IMR-90 (cell line): ENCODE measurements at regions not wholly inside any gene's neighbourhood (a gene's known extent, or its start where the extent isn't known, plus 50 kb on each side); places are given as distances from the start of the nearest gene placed in this dataset.

Source experiments
- ATAC-seq: fragments of 200-7000 bp; cut with Tn5 transposase; 2 replicates; pipeline ENCODE4 v1.9.1; 2020; ENCODE audit warnings: low read depth, mild to moderate bottlenecking, moderate library complexity
- BruUV-seq: library from RNA; stranded (reverse); fragments of 400-500 nt; replicated peaks from 2 replicates; lab custom pipeline; 2021; lab: Mats Ljungman, UMichigan
- CTCF ChIA-PET: fragments of 300-600 bp; formaldehyde crosslinking; extraction: SDS; loops from one replicate; lab custom pipeline; 2021; ENCODE audit warnings: antibody characterized with exemption; lab: Yijun Ruan, JAX
- POLR2A ChIA-PET: fragments of 300-600 bp; sonication (Branson Sonifier 250); formaldehyde crosslinking; loops from one replicate; lab custom pipeline; 2022; ENCODE audit warnings: antibody characterized with exemption; ENCODE audit not compliant: unreplicated experiment; lab: Charles Lee
- DNase-seq: peaks from one replicate; pipeline ENCODE4 v3.0.0; 2013
- H2AFZ ChIP-seq: replicated peaks from 2 replicates; pipeline ENCODE3; 2013; ENCODE audit warnings: low read length, mild to moderate bottlenecking; ENCODE audit not compliant: poor library complexity
- H2AK5ac ChIP-seq: 2 replicates; pipeline ENCODE4 v1.6.1; 2013; ENCODE audit warnings: low read depth, low read length, inconsistent platforms
- H2AK9ac ChIP-seq: replicated peaks from 2 replicates; pipeline ENCODE3; 2013; ENCODE audit warnings: mild to moderate bottlenecking, low read depth, low read length, moderate library complexity; ENCODE audit not compliant: poor library complexity
- H2BK120ac ChIP-seq: 2 replicates; pipeline ENCODE4 v1.6.1; 2013; ENCODE audit warnings: low read depth, low read length, inconsistent platforms
- H2BK15ac ChIP-seq: 3 replicates; pipeline ENCODE4 v1.6.1; 2013; ENCODE audit warnings: low read depth, low read length, inconsistent platforms
- H2BK20ac ChIP-seq: 2 replicates; pipeline ENCODE4 v1.6.1; 2013; ENCODE audit warnings: low read depth, mild to moderate bottlenecking, inconsistent platforms, low read length, moderate library complexity
- H2BK5ac ChIP-seq: 2 replicates; pipeline ENCODE4 v1.6.1; 2013; ENCODE audit warnings: mild to moderate bottlenecking, low read depth, low read length, inconsistent platforms; ENCODE audit not compliant: poor library complexity, severe bottlenecking
- H3K14ac ChIP-seq: replicated peaks from 2 replicates; pipeline ENCODE4 v1.6.1; 2013; ENCODE audit warnings: low read depth, low read length, inconsistent platforms
- H3K18ac ChIP-seq: 2 replicates; pipeline ENCODE4 v1.6.1; 2013; ENCODE audit warnings: low read depth, low read length, control low read depth
- H3K23ac ChIP-seq: 2 replicates; pipeline ENCODE4 v1.6.1; 2013; ENCODE audit warnings: low read depth, low read length, inconsistent platforms
- H3K27ac ChIP-seq: 2 replicates; pipeline ENCODE4 v1.5.1; 2013; ENCODE audit warnings: mild to moderate bottlenecking, control low read depth, low read length; ENCODE audit not compliant: insufficient read depth
- H3K27me3 ChIP-seq: 2 replicates; pipeline ENCODE4 v1.6.1; 2013; ENCODE audit warnings: low read length; ENCODE audit not compliant: control insufficient read depth, insufficient read depth
- H3K36me3 ChIP-seq: 2 replicates; pipeline ENCODE4 v1.6.1; 2013; ENCODE audit warnings: low read length, mixed read lengths; ENCODE audit not compliant: control insufficient read depth, insufficient read depth
- H3K4ac ChIP-seq: 2 replicates; pipeline ENCODE4 v1.6.1; 2013; ENCODE audit warnings: low read depth, low read length, inconsistent platforms
- H3K4me1 ChIP-seq: 2 replicates; pipeline ENCODE4 v1.6.1; 2013; ENCODE audit warnings: low read length, mixed read lengths; ENCODE audit not compliant: control insufficient read depth, insufficient read depth
- H3K4me2 ChIP-seq: 2 replicates; pipeline ENCODE4 v1.6.1; 2013; ENCODE audit warnings: low read depth, mild to moderate bottlenecking, control low read depth, low read length, moderate library complexity
- H3K4me3 ChIP-seq: 2 replicates; pipeline ENCODE4 v1.5.1; 2013; ENCODE audit warnings: low read depth, mild to moderate bottlenecking, control low read depth, low read length, moderate library complexity; ENCODE audit not compliant: insufficient read depth
- H3K56ac ChIP-seq: 2 replicates; pipeline ENCODE4 v1.6.1; 2013; ENCODE audit warnings: low read length, inconsistent platforms; ENCODE audit not compliant: insufficient read depth; ENCODE audit errors: extremely low read depth
- H3K79me1 ChIP-seq, 2 experiments: 2 replicates each; pipeline ENCODE4 v1.6.1; 2013; ENCODE audit warnings: low read length in 2 of 2, inconsistent platforms in 1 of 2, low read depth in 1 of 2
- H3K9ac ChIP-seq: 2 replicates; pipeline ENCODE4 v1.6.1; 2013; ENCODE audit warnings: low read depth, low read length, control low read depth
- H3K9me1 ChIP-seq: 2 replicates; pipeline ENCODE4 v1.6.1; 2013; ENCODE audit warnings: low read length, inconsistent platforms; ENCODE audit not compliant: insufficient read depth
- H3K9me3 ChIP-seq: 2 replicates; pipeline ENCODE4 v1.6.1; 2013; ENCODE audit warnings: low read length; ENCODE audit not compliant: control insufficient read depth, insufficient read depth
- H4K20me1 ChIP-seq: 2 replicates; pipeline ENCODE4 v1.6.1; 2013; ENCODE audit warnings: low read length, inconsistent platforms; ENCODE audit not compliant: insufficient read depth
- H4K5ac ChIP-seq: 2 replicates; pipeline ENCODE4 v1.6.1; 2013; ENCODE audit warnings: mild to moderate bottlenecking, low read depth, low read length, control low read depth
- H4K8ac ChIP-seq, 2 experiments: 2 replicates each; pipeline ENCODE4 v1.6.1; 2013; ENCODE audit warnings: low read depth in 2 of 2, low read length in 2 of 2, control low read depth in 1 of 2, inconsistent platforms in 1 of 2
- H4K91ac ChIP-seq: 2 replicates; pipeline ENCODE4 v1.6.1; 2013; ENCODE audit warnings: low read depth, low read length, inconsistent platforms; ENCODE audit not compliant: insufficient read depth
- BHLHE40 ChIP-seq: fragments of 150-350 bp; IDR thresholded peaks from 2 replicates; pipeline ENCODE4 v1.6.1; 2016; ENCODE audit warnings: mild to moderate bottlenecking, low read depth, low read length
- CEBPB ChIP-seq: IDR thresholded peaks from 2 replicates; pipeline ENCODE4 v1.6.1; 2012; ENCODE audit warnings: low read depth, low read length, improper control_type of control experiment
- CHD1 ChIP-seq: IDR thresholded peaks from 2 replicates; pipeline ENCODE4 v1.6.1; 2012; ENCODE audit warnings: low read depth, low read length, improper control_type of control experiment
- CTCF ChIP-seq: conservative IDR thresholded peaks from 2 replicates; pipeline ENCODE4 v1.5.1; 2012; ENCODE audit warnings: mild to moderate bottlenecking, low read depth, low read length, improper control_type of control experiment
- FOS ChIP-seq: fragments of 150-350 bp; IDR thresholded peaks from 2 replicates; pipeline ENCODE4 v1.6.1; 2016; ENCODE audit warnings: low read depth, low read length
- MAFK ChIP-seq: IDR thresholded peaks from 2 replicates; pipeline ENCODE4 v1.6.1; 2012; ENCODE audit warnings: low read depth, low read length, improper control_type of control experiment
- MAZ ChIP-seq: IDR thresholded peaks from 2 replicates; pipeline ENCODE4 v1.6.1; 2012; ENCODE audit warnings: low read depth, mild to moderate bottlenecking, low read length, improper control_type of control experiment, moderate library complexity, borderline replicate concordance
- MXI1 ChIP-seq: IDR thresholded peaks from 2 replicates; pipeline ENCODE4 v1.6.1; 2012; ENCODE audit warnings: low read depth, mild to moderate bottlenecking, low read length, moderate library complexity, borderline replicate concordance
- NFE2L2 ChIP-seq: fragments of 150-350 bp; IDR thresholded peaks from 2 replicates; pipeline ENCODE4 v1.6.1; 2016; ENCODE audit warnings: low read depth, mild to moderate bottlenecking, low read length
- POLR2A ChIP-seq: IDR thresholded peaks from 2 replicates; pipeline ENCODE4 v1.6.1; 2012; ENCODE audit warnings: mild to moderate bottlenecking, low read depth, low read length
- RAD21 ChIP-seq: IDR thresholded peaks from 2 replicates; pipeline ENCODE4 v1.6.1; 2012; ENCODE audit warnings: low read length, improper control_type of control experiment
- RCOR1 ChIP-seq: IDR thresholded peaks from 2 replicates; pipeline ENCODE4 v1.6.1; 2012; ENCODE audit warnings: mild to moderate bottlenecking, low read length, improper control_type of control experiment; ENCODE audit not compliant: insufficient replicate concordance
- RFX5 ChIP-seq: IDR thresholded peaks from 2 replicates; pipeline ENCODE4 v1.8.0; 2012; ENCODE audit warnings: low read depth, mild to moderate bottlenecking, low read length, moderate library complexity
- SMC3 ChIP-seq: fragments of 150-350 bp; IDR thresholded peaks from 2 replicates; pipeline ENCODE4 v1.6.1; 2016; ENCODE audit warnings: low read depth, mild to moderate bottlenecking, antibody characterized with exemption, low read length, moderate library complexity
- WGBS, 2 experiments: methylation state at CpG; one replicate each; pipeline versions ENCODE4 v1.1.5 to v1.1.7; 2013; ENCODE audit warnings: missing lambda C conversion rate in 2 of 2; ENCODE audit not compliant: insufficient read length in 1 of 2; ENCODE audit errors: extremely low coverage in 2 of 2; 5-methylcytosine and 5-hydroxymethylcytosine counted together
- dilution Hi-C: fragments of 300-500 bp; cut with HindIII; formaldehyde crosslinking; loops from one replicate; pipeline ENCODE4 v1.14.3; 2018; ENCODE audit warnings: low sequenced_read_pairs; ENCODE audit not compliant: unreplicated experiment
- in situ Hi-C: fragments of 300-500 bp; cut with MboI; formaldehyde crosslinking; loops from 3 replicates; pipeline ENCODE4 v1.14.3; 2019; ENCODE audit warnings: low sequenced_read_pairs, inconsistent platforms, mixed read lengths
- intact Hi-C: fragments of 100-400 bp; cut with micrococcal nuclease; formaldehyde crosslinking; loops from 2 replicates; pipeline ENCODE4 v1.10.0; 2022
- TF ChIP-seq, protein P1 (sequence below): fragments of 150-350 bp; IDR thresholded peaks from 2 replicates; pipeline ENCODE4 v1.6.1; 2016; ENCODE audit warnings: low read depth, mild to moderate bottlenecking, low read length, moderate library complexity, borderline replicate concordance
- TF ChIP-seq, protein P2 (sequence below): fragments of 150-350 bp; IDR thresholded peaks from 2 replicates; pipeline ENCODE4 v1.6.1; 2017; ENCODE audit warnings: mild to moderate bottlenecking, antibody characterized with exemption, low read length, low read depth

DNA sequence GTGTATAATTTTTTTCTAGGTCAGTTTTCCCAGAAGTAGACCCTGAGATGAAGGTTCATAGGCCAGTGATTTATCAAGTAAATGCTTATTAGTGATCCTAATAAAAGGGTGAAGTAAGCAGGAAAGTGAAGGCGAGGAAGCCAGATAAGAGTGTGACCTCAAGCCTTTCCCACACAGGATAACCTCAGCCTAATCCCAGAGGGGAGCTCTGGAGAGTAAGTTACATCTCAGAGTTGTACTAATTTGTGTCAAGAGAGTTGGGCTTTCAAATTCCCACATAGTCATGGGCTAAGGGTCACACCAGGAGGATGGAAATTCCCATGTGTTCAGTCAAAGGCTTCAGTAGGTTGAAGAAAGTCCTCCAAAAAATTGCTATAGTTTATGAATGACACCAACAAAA is 191.4 kb downstream of the ADGRA3 start:
- in situ Hi-C loops, result no loop called here
- Histone ChIP-seq H3K4me2 (no peak overlapping the region), H3K9me1 (no peaks in the 10 kb centered on the region), H3K4ac (no peak overlapping the region), H4K8ac (no peak overlapping the region), H3K36me3 (no peaks in the 10 kb centered on the region), H2BK5ac (no peak overlapping the region), H3K18ac (no peak overlapping the region), H3K27ac (no peak overlapping the region), H3K23ac (no peak overlapping the region), H2BK120ac (no peak overlapping the region), H4K20me1 (no peaks in the 10 kb centered on the region), H2AK9ac (no peak overlapping the region), H4K91ac (no peak overlapping the region), H2AFZ (no peak overlapping the region), H3K4me3 (no peak overlapping the region), H4K5ac (no peak overlapping the region), H3K9me3 (no peaks in the 10 kb centered on the region), H2AK5ac (no peak overlapping the region), H3K4me1 (no peaks in the 10 kb centered on the region), H3K56ac (no peak overlapping the region), H3K9ac (no peak overlapping the region), H3K27me3 (no peaks in the 10 kb centered on the region), H2BK20ac (no peak overlapping the region), H2BK15ac (no peak overlapping the region), H3K79me1 (no peaks in the 10 kb centered on the region), H3K14ac (no peak overlapping the region)
- CTCF ChIA-PET, result interaction anchor here (0.6 kb wide), 1 partner anchor 246 kb away, joined by 3 read pairs; no protein-coding TSS in a partner anchor
- TF ChIP-seq MAZ (no peak), RCOR1 (no peak), CEBPB (no peak), CHD1 (no peak), FOS (no peak), CTCF (no peak), RAD21 (no peak), MXI1 (no peak), SMC3 (no peak), NFE2L2 (no peak), RFX5 (no peak), POLR2A (no peak), MAFK (no peak), BHLHE40 (no peak)
- TF ChIP-seq, protein P1, sequence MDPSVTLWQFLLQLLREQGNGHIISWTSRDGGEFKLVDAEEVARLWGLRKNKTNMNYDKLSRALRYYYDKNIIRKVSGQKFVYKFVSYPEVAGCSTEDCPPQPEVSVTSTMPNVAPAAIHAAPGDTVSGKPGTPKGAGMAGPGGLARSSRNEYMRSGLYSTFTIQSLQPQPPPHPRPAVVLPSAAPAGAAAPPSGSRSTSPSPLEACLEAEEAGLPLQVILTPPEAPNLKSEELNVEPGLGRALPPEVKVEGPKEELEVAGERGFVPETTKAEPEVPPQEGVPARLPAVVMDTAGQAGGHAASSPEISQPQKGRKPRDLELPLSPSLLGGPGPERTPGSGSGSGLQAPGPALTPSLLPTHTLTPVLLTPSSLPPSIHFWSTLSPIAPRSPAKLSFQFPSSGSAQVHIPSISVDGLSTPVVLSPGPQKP, result no peak
- TF ChIP-seq, protein P2, sequence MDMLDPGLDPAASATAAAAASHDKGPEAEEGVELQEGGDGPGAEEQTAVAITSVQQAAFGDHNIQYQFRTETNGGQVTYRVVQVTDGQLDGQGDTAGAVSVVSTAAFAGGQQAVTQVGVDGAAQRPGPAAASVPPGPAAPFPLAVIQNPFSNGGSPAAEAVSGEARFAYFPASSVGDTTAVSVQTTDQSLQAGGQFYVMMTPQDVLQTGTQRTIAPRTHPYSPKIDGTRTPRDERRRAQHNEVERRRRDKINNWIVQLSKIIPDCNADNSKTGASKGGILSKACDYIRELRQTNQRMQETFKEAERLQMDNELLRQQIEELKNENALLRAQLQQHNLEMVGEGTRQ, result no peak
- dilution Hi-C loops, result no loop called here
- POLR2A ChIA-PET, result no interaction called here
- no TSS peak for BruUV-seq
- DNase-seq (no peak), ATAC-seq (no peak)
- WGBS, 2 experiments, result no CpG with 5 or more reads among the region's 1 CpG
- intact Hi-C loops, result no loop called here
